H4 (cell line): ENCODE measurements at regions not wholly inside any gene's neighbourhood (a gene's known extent, or its start where the extent isn't known, plus 50 kb on each side); places are given as distances from the start of the nearest gene placed in this dataset.

ENCODE experiments used
- DNase-seq: peaks from one replicate; pipeline ENCODE4 v3.0.0-alpha.2; 2015; ENCODE audit warnings: low spot score

- DNase-seq, result no peak
Observed at GRCh38 chr2:234195516-234195915, 145.0 kb downstream of the SPP2 start.

- no peak for DNase-seq
Observed at GRCh38 chr2:234193977-234194563, 143.6 kb downstream of the SPP2 start.

- DNase-seq, result no peak
Observed at GRCh38 chr2:234191819-234192407, 141.4 kb downstream of the SPP2 start.

GRCh38 chr2:234189786-234190300 lies 139.3 kb downstream of the SPP2 start:
- no peak for DNase-seq

GRCh38 chr2:234189230-234189629 lies 138.7 kb downstream of the SPP2 start:
- DNase-seq, result no peak

- no peak for DNase-seq
Observed at GRCh38 chr2:234187646-234188174, 137.2 kb downstream of the SPP2 start.

GRCh38 chr2:234181121-234181520 lies 130.6 kb downstream of the SPP2 start:
- no peak for DNase-seq

- DNase-seq, result no peak
Observed at GRCh38 chr2:234179031-234179363, 128.5 kb downstream of the SPP2 start.

- DNase-seq, result peak; percentile 66
Observed at GRCh38 chr2:234178330-234179030, 128.0 kb downstream of the SPP2 start.

- no peak for DNase-seq
Observed at GRCh38 chr2:234175649-234176048, 125.1 kb downstream of the SPP2 start.

- no peak for DNase-seq
Observed at GRCh38 chr2:234174742-234175141, 124.2 kb downstream of the SPP2 start.

GRCh38 chr2:234172532-234172931 lies 122.0 kb downstream of the SPP2 start:
- no peak for DNase-seq

GRCh38 chr2:234172066-234172465 lies 121.6 kb downstream of the SPP2 start:
- no peak for DNase-seq

GRCh38 chr2:234171666-234172065 lies 121.2 kb downstream of the SPP2 start:
- no peak for DNase-seq

GRCh38 chr2:234169674-234170073 lies 119.2 kb downstream of the SPP2 start:
- DNase-seq, result no peak

- peak; percentile 24 for DNase-seq
Observed at GRCh38 chr2:234168605-234169570, 118.4 kb downstream of the SPP2 start.

- no peak for DNase-seq
Observed at GRCh38 chr2:234166531-234166930, 116.0 kb downstream of the SPP2 start.

GRCh38 chr2:234165421-234165820 lies 114.9 kb downstream of the SPP2 start:
- DNase-seq, result no peak

GRCh38 chr2:234164493-234165413 lies 114.3 kb downstream of the SPP2 start:
- no peak for DNase-seq

GRCh38 chr2:234163510-234164045 lies 113.1 kb downstream of the SPP2 start:
- no peak for DNase-seq
